ENCODE measurements at regions not wholly inside any gene's neighbourhood (a gene's known extent, or its start where the extent isn't known, plus 50 kb on each side); places are given as distances from the start of the nearest gene placed in this dataset.
"Not testable (repeated sequence)": the region's sequence is repeated elsewhere in the genome, so short reads cannot be mapped to it uniquely, and the experiment has no call there.

DNA sequence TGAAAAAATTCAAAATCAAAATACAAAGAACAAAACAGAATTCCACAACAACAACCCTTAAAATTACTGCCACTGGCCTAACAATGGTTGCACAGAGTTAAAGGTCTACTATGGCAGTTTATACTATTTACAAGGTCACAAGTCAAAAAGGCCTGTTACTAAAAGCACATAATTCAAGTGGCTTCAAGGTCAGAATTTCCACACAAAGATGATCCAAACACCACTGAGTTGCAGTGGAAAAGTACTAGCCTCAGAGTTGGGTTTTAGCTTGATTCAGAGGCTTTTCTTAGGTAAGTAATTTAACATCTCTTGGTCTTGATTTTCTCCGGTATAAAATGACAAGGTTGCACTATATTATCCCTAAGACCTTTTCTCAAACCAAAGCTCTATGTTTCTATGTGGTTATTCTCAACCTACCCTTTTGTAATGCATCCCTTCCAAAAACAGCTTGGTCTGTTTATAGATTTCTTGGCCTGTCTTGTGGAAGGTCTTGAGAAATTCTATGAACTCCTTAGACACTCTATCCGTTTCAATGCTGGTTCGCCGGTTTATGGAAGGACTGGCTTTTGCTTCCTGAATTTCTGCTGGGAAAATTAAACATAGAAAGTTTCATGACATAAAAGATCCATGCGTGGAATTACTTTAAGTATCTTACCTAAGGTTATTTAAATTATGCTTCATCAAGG lies 69.5 kb downstream of the MDH2 start:
- H3K9me3 ChIP-seq (ENCODE audit: control insufficient read depth, insufficient read depth, low read length); CTCF ChIA-PET; POLR2A ChIA-PET: not testable (repeated sequence)

GRCh38 chr7:76118253-76119036 lies 70.5 kb downstream of the MDH2 start:
- H3K9me3 ChIP-seq (ENCODE audit: control insufficient read depth, insufficient read depth, low read length) = not testable (repeated sequence)

More for the DNA sequence above, 69.5 kb downstream of the MDH2 start:
- H3K4me3 ChIP-seq (ENCODE audit: low read depth, low read length); H3K27ac ChIP-seq (ENCODE audit: low read depth, low read length); H3K27me3 ChIP-seq (ENCODE audit: control insufficient read depth, insufficient read depth, low read length); DNase-seq (ENCODE audit: low read depth, low spot score): not testable (repeated sequence)

GRCh38 chr7:76121044-76121443 lies 73.1 kb downstream of the MDH2 start:
- DNase-seq (ENCODE audit: low read depth, low spot score) = no peak
- no peak overlapping the region for H3K4me3 ChIP-seq (ENCODE audit: low read depth, low read length)
- H3K27ac ChIP-seq (ENCODE audit: low read depth, low read length) = no peak overlapping the region
- H3K9me3 ChIP-seq (ENCODE audit: control insufficient read depth, insufficient read depth, low read length) = no peaks in the 10 kb centered on the region
- ChIA-PET CTCF (no interaction called here), POLR2A (no interaction called here)
- no peaks in the 10 kb centered on the region for H3K27me3 ChIP-seq (ENCODE audit: control insufficient read depth, insufficient read depth, low read length)
- no peak for TF ChIP-seq CTCF (IDR thresholded peaks at IDR 0.05; ENCODE audit: low read depth, low read length)

More at GRCh38 chr7:76118253-76119036, 70.5 kb downstream of the MDH2 start:
- CTCF ChIA-PET; DNase-seq (ENCODE audit: low read depth, low spot score); H3K27me3 ChIP-seq (ENCODE audit: control insufficient read depth, insufficient read depth, low read length); POLR2A ChIA-PET; H3K27ac ChIP-seq (ENCODE audit: low read depth, low read length); H3K4me3 ChIP-seq (ENCODE audit: low read depth, low read length): not testable (repeated sequence)

DNA sequence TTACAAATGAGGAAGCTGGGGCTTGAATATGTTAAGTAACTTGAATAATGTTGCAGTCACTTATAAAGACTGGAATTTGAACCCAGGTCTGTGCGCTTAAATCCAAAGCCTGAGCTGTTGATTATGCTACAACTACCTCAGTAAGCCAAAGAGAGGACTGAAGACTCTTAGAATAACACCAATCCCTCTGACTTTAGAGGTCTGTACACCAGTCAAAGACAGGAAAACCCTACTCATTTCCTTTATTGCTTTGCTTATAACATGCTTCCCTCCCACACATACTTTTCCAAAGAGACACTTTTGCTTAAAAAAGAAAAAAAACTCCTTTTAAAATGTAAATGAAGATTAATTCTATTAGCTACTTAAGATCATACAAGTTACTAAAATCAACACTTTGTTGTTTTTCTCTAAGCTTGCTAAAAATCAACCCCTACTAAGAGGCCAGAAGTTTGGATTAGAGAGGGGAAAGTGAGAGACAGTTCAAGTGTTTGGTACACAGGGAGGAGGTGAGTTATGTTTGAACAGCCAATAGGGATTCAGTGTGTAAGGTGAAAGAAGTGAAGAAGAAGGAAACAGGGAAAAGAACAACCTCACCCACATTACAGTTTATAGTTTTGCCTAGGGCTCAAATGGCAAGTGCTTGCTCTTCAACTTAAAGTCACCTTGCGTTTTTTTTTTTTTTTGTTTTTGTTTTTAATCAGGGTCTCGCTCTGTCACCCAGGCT lies 74.8 kb downstream of the MDH2 start:
- CTCF ChIA-PET = interaction anchor here (0.6 kb wide), 1 partner anchor 173 kb away, joined by 10 read pairs; no protein-coding TSS in a partner anchor
- Histone ChIP-seq H3K4me3 (ENCODE audit: low read depth, low read length) (no peak overlapping the region), H3K27ac (ENCODE audit: low read depth, low read length) (no peak overlapping the region), H3K27me3 (ENCODE audit: control insufficient read depth, insufficient read depth, low read length) (no peaks in the 10 kb centered on the region), H3K9me3 (ENCODE audit: control insufficient read depth, insufficient read depth, low read length) (no peaks in the 10 kb centered on the region)
- DNase-seq (ENCODE audit: low read depth, low spot score) = no peak
- POLR2A ChIA-PET = no interaction called here
- no peak for TF ChIP-seq CTCF (IDR thresholded peaks at IDR 0.05; ENCODE audit: low read depth, low read length)

- CTCF ChIA-PET = interaction anchor here (0.6 kb wide), 1 partner anchor 1455 kb away, joined by 6 read pairs; no protein-coding TSS in a partner anchor
- TF ChIP-seq CTCF (IDR thresholded peaks at IDR 0.05; ENCODE audit: low read depth, low read length) = no peak
- no peak overlapping the region for H3K27ac ChIP-seq (ENCODE audit: low read depth, low read length)
- no peak for DNase-seq (ENCODE audit: low read depth, low spot score)
- no peaks in the 10 kb centered on the region for H3K27me3 ChIP-seq (ENCODE audit: control insufficient read depth, insufficient read depth, low read length)
- POLR2A ChIA-PET = no interaction called here
- H3K4me3 ChIP-seq (ENCODE audit: low read depth, low read length) = no peak overlapping the region
- no peaks in the 10 kb centered on the region for H3K9me3 ChIP-seq (ENCODE audit: control insufficient read depth, insufficient read depth, low read length)
Observed at GRCh38 chr7:76123316-76123715, 75.4 kb downstream of the MDH2 start.
